ENCODE measurements at regions not wholly inside any gene's neighbourhood (a gene's known extent, or its start where the extent isn't known, plus 50 kb on each side); places are given as distances from the start of the nearest gene placed in this dataset.

GRCh38 chr13:34303346-34303745 lies 485.4 kb downstream of the RFC3 start:
- Histone ChIP-seq H3K9me3 (ENCODE audit: control insufficient read depth, low read depth, low read length) (no peaks in the 10 kb centered on the region), H3K4me1 (ENCODE audit: control insufficient read depth, low read depth, low read length) (no peaks in the 10 kb centered on the region), H3K27me3 (ENCODE audit: control insufficient read depth, insufficient read depth, low read length) (no peaks in the 10 kb centered on the region), H3K4me3 (ENCODE audit: low read length) (no peak overlapping the region), H3K9ac (ENCODE audit: low read length) (no peak overlapping the region), H3K27ac (ENCODE audit: low read length) (no peak overlapping the region), H3K36me3 (ENCODE audit: control insufficient read depth, low read depth, low read length) (no peaks in the 10 kb centered on the region)

DNA sequence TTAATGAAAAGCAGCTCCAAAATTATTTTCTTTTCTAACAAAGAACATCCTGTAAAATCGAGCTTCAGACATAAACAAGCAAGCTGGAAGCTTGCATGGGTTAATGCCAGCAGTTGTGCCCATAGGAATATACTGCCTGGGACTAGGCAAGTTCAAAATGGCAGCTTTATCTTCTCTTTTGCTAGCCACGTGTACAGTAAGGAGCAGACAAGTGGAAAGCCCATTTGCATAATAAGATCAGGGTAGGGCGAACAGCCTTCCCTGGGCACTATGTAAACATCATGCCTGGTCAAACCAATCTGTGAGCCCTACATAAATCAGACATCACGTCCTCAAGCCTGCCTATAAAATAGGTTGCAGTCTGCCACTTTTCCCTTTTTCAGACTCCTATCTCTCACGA lies 489.7 kb downstream of the RFC3 start:
- no peaks in the 10 kb centered on the region for H3K27me3 ChIP-seq (ENCODE audit: control insufficient read depth, insufficient read depth, low read length)
- no peaks in the 10 kb centered on the region for H3K36me3 ChIP-seq (ENCODE audit: control insufficient read depth, low read depth, low read length)
- H3K4me1 ChIP-seq (ENCODE audit: control insufficient read depth, low read depth, low read length) = no peaks in the 10 kb centered on the region
- H3K9me3 ChIP-seq (ENCODE audit: control insufficient read depth, low read depth, low read length) = no peaks in the 10 kb centered on the region
- H3K9ac ChIP-seq (ENCODE audit: low read length) = no peak overlapping the region
- H3K4me3 ChIP-seq (ENCODE audit: low read length) = no peak overlapping the region
- H3K27ac ChIP-seq (ENCODE audit: low read length) = no peak overlapping the region

GRCh38 chr13:34308725-34309124 lies 490.8 kb downstream of the RFC3 start:
- H3K4me3 ChIP-seq (ENCODE audit: low read length) = no peak overlapping the region
- no peaks in the 10 kb centered on the region for H3K36me3 ChIP-seq (ENCODE audit: control insufficient read depth, low read depth, low read length)
- no peaks in the 10 kb centered on the region for H3K9me3 ChIP-seq (ENCODE audit: control insufficient read depth, low read depth, low read length)
- H3K9ac ChIP-seq (ENCODE audit: low read length) = no peak overlapping the region
- H3K27ac ChIP-seq (ENCODE audit: low read length) = no peak overlapping the region
- H3K27me3 ChIP-seq (ENCODE audit: control insufficient read depth, insufficient read depth, low read length) = no peaks in the 10 kb centered on the region
- H3K4me1 ChIP-seq (ENCODE audit: control insufficient read depth, low read depth, low read length) = no peaks in the 10 kb centered on the region

- H3K27ac ChIP-seq (ENCODE audit: low read length) = no peak overlapping the region
- no peak overlapping the region for H3K4me3 ChIP-seq (ENCODE audit: low read length)
Measured at GRCh38 chr13:34310539-34310938, 492.6 kb downstream of the RFC3 start.

DNA sequence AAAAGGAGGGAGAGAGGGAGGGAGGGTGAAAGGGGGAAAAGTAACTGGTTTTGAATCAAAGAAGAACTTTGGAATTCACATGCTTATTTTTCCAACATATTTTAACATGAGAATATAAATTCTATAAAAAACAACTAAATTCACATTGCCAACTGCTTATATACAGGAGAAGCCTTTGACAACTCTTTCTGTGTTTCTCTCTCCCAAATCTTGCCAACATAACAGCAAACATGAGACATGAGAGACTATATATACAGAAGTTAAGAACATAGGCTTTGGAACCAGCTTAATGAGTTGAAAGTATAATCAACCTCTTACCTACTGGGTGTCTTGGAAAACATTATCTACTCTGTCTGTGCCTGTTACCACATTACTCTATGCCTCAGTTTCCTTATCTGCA lies 493.3 kb downstream of the RFC3 start:
- Histone ChIP-seq H3K36me3 (ENCODE audit: control insufficient read depth, low read depth, low read length) (no peaks in the 10 kb centered on the region), H3K9me3 (ENCODE audit: control insufficient read depth, low read depth, low read length) (no peaks in the 10 kb centered on the region), H3K27ac (ENCODE audit: low read length) (no peak overlapping the region), H3K9ac (ENCODE audit: low read length) (no peak overlapping the region), H3K27me3 (ENCODE audit: control insufficient read depth, insufficient read depth, low read length) (no peaks in the 10 kb centered on the region), H3K4me1 (ENCODE audit: control insufficient read depth, low read depth, low read length) (no peaks in the 10 kb centered on the region), H3K4me3 (ENCODE audit: low read length) (no peak overlapping the region)

More at GRCh38 chr13:34310539-34310938, 492.6 kb downstream of the RFC3 start:
- Histone ChIP-seq H3K36me3 (ENCODE audit: control insufficient read depth, low read depth, low read length) (no peaks in the 10 kb centered on the region), H3K27me3 (ENCODE audit: control insufficient read depth, insufficient read depth, low read length) (no peaks in the 10 kb centered on the region), H3K9me3 (ENCODE audit: control insufficient read depth, low read depth, low read length) (no peaks in the 10 kb centered on the region), H3K4me1 (ENCODE audit: control insufficient read depth, low read depth, low read length) (no peaks in the 10 kb centered on the region), H3K9ac (ENCODE audit: low read length) (no peak overlapping the region)

GRCh38 chr13:34312578-34312977 lies 494.6 kb downstream of the RFC3 start:
- no peak overlapping the region for H3K9ac ChIP-seq (ENCODE audit: low read length)

DNA sequence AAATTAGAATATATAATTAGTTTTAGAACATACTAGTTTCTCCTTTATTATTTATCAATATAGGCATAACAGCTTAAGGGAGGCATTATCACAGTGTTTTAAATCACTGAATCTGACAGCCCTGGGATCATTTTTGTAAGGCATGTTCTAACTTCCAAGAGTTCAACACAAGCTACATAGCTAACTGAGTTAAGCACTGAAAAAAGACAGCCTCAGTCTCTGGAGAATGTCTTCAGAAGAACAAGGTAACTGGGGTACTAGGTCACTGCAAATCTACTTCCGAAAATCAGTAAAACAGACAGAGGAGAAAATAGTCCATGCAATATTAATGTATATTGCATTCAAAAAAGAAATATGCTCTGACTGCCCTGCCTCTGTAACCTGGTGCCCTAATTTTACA lies 502.1 kb downstream of the RFC3 start:
- no peak overlapping the region for H3K9ac ChIP-seq (ENCODE audit: low read length)
- no peaks in the 10 kb centered on the region for H3K4me1 ChIP-seq (ENCODE audit: control insufficient read depth, low read depth, low read length)
- no peaks in the 10 kb centered on the region for H3K9me3 ChIP-seq (ENCODE audit: control insufficient read depth, low read depth, low read length)
- H3K4me3 ChIP-seq (ENCODE audit: low read length) = no peak overlapping the region
- no peaks in the 10 kb centered on the region for H3K27me3 ChIP-seq (ENCODE audit: control insufficient read depth, insufficient read depth, low read length)
- no peaks in the 10 kb centered on the region for H3K36me3 ChIP-seq (ENCODE audit: control insufficient read depth, low read depth, low read length)
- no peak overlapping the region for H3K27ac ChIP-seq (ENCODE audit: low read length)

More at GRCh38 chr13:34312578-34312977, 494.6 kb downstream of the RFC3 start:
- Histone ChIP-seq H3K4me3 (ENCODE audit: low read length) (no peak overlapping the region), H3K27ac (ENCODE audit: low read length) (no peak overlapping the region), H3K9me3 (ENCODE audit: control insufficient read depth, low read depth, low read length) (no peaks in the 10 kb centered on the region), H3K4me1 (ENCODE audit: control insufficient read depth, low read depth, low read length) (no peaks in the 10 kb centered on the region), H3K27me3 (ENCODE audit: control insufficient read depth, insufficient read depth, low read length) (no peaks in the 10 kb centered on the region), H3K36me3 (ENCODE audit: control insufficient read depth, low read depth, low read length) (no peaks in the 10 kb centered on the region)

DNA sequence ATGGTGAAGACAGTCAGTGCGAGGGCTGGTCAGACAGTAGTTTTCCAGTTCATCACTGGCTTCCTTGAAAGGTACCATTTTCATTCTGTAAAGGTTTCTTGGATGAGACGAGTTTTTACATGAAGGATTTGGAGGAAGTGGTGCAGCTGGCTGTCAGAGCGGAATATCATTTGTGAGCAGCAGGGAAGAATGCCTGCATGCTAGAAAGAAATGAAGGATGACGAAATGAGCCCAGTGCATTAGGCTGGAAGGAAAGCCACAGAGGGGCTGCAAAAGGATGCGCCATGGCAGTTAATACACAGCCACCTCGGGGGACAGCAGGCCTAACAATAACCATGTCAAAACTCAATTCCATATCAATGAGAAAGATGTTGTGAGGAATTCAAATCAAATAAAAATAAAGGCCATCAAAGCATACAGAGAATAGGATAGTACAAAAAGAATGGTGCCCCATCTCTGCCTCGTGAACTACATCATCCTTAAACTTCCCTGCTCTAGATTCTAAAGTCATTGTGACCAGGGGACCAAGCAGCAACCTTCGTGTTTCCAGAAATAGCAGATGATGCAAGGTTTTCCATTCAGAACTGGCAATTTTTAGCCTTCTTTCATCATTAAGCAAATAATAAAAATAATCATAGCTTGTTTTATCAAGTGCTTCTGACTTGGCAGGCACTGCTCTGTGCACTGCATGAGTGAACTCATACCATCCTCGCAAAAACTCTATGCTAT lies 504.2 kb downstream of the RFC3 start:
- no peaks in the 10 kb centered on the region for H3K27me3 ChIP-seq (ENCODE audit: control insufficient read depth, insufficient read depth, low read length)
- H3K9me3 ChIP-seq (ENCODE audit: control insufficient read depth, low read depth, low read length) = no peaks in the 10 kb centered on the region
- H3K9ac ChIP-seq (ENCODE audit: low read length) = no peak overlapping the region
- H3K4me3 ChIP-seq (ENCODE audit: low read length) = no peak overlapping the region
- no peak overlapping the region for H3K27ac ChIP-seq (ENCODE audit: low read length)
- H3K4me1 ChIP-seq (ENCODE audit: control insufficient read depth, low read depth, low read length) = no peaks in the 10 kb centered on the region
- H3K36me3 ChIP-seq (ENCODE audit: control insufficient read depth, low read depth, low read length) = no peaks in the 10 kb centered on the region

DNA sequence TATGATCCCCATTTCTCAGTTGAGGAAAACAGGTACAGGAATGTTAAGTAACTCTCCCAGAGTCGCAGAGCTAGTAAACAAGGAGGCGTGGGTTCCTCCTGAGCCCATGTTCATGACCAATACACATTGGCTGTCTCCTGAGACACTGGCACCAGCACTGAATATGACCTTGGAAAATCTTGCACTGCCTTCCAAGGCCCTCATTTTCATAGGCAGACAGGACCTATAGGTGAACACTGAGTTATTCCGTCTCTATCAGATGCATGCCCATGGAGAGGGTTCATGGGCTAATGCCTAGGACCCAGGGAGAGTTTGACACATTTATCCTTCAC lies 504.8 kb downstream of the RFC3 start:
- no peaks in the 10 kb centered on the region for H3K36me3 ChIP-seq (ENCODE audit: control insufficient read depth, low read depth, low read length)
- no peaks in the 10 kb centered on the region for H3K27me3 ChIP-seq (ENCODE audit: control insufficient read depth, insufficient read depth, low read length)
- no peak overlapping the region for H3K4me3 ChIP-seq (ENCODE audit: low read length)
- H3K9ac ChIP-seq (ENCODE audit: low read length) = no peak overlapping the region
- H3K9me3 ChIP-seq (ENCODE audit: control insufficient read depth, low read depth, low read length) = no peaks in the 10 kb centered on the region
- H3K4me1 ChIP-seq (ENCODE audit: control insufficient read depth, low read depth, low read length) = no peaks in the 10 kb centered on the region
- H3K27ac ChIP-seq (ENCODE audit: low read length) = no peak overlapping the region

GRCh38 chr13:34335014-34336007 lies 517.4 kb downstream of the RFC3 start:
- H3K27ac ChIP-seq (ENCODE audit: low read length) = no peak overlapping the region

GRCh38 chr13:34338102-34338501 lies 520.2 kb downstream of the RFC3 start:
- Histone ChIP-seq H3K4me3 (ENCODE audit: low read length) (no peak overlapping the region), H3K9me3 (ENCODE audit: control insufficient read depth, low read depth, low read length) (no peaks in the 10 kb centered on the region), H3K4me1 (ENCODE audit: control insufficient read depth, low read depth, low read length) (no peaks in the 10 kb centered on the region), H3K36me3 (ENCODE audit: control insufficient read depth, low read depth, low read length) (no peaks in the 10 kb centered on the region), H3K9ac (ENCODE audit: low read length) (no peak overlapping the region), H3K27me3 (ENCODE audit: control insufficient read depth, insufficient read depth, low read length) (no peaks in the 10 kb centered on the region), H3K27ac (ENCODE audit: low read length) (no peak overlapping the region)

More at GRCh38 chr13:34335014-34336007, 517.4 kb downstream of the RFC3 start:
- peaks cover 6% of the 10 kb centered on the region for H3K4me1 ChIP-seq (ENCODE audit: control insufficient read depth, low read depth, low read length)
- H3K9me3 ChIP-seq (ENCODE audit: control insufficient read depth, low read depth, low read length) = no peaks in the 10 kb centered on the region
- no peaks in the 10 kb centered on the region for H3K36me3 ChIP-seq (ENCODE audit: control insufficient read depth, low read depth, low read length)
- no peak overlapping the region for H3K9ac ChIP-seq (ENCODE audit: low read length)
- H3K4me3 ChIP-seq (ENCODE audit: low read length) = no peak overlapping the region
- H3K27me3 ChIP-seq (ENCODE audit: control insufficient read depth, insufficient read depth, low read length) = no peaks in the 10 kb centered on the region

Data from iPS-18a (cell line).